Activated T-helper 17 cell treated with anti-CD3 and anti-CD28 coated beads, Interleukin-2, amount 50 U/mL, for 72 hours (primary cell): ENCODE measurements at regions not wholly inside any gene's neighbourhood (a gene's known extent, or its start where the extent isn't known, plus 50 kb on each side); places are given as distances from the start of the nearest gene placed in this dataset.

Experiments used
- ATAC-seq: fragments of 150-1000 bp; cut with Tn5 transposase; replicated peaks from 2 replicates; pipeline ENCODE4 v1.10.0; 2021; ENCODE audit warnings: mild to moderate bottlenecking, moderate library complexity
- H3K27ac Mint-ChIP-seq: one replicate; pipeline ENCODE4 v1.8.0; 2022; ENCODE audit warnings: mixed read lengths
- H3K27me3 Mint-ChIP-seq: one replicate; pipeline ENCODE4 v1.8.0; 2022; ENCODE audit warnings: mixed read lengths
- H3K36me3 Mint-ChIP-seq: one replicate; pipeline ENCODE4 v1.8.0; 2022; ENCODE audit warnings: low read depth, mild to moderate bottlenecking, mixed read lengths
- H3K4me1 Mint-ChIP-seq: one replicate; pipeline ENCODE4 v1.8.0; 2022; ENCODE audit warnings: mixed read lengths
- H3K4me3 Mint-ChIP-seq: one replicate; pipeline ENCODE4 v1.8.0; 2022; ENCODE audit warnings: mild to moderate bottlenecking, mixed read lengths
- H3K9me3 Mint-ChIP-seq: one replicate; pipeline ENCODE4 v1.8.0; 2022; ENCODE audit warnings: mixed read lengths

DNA sequence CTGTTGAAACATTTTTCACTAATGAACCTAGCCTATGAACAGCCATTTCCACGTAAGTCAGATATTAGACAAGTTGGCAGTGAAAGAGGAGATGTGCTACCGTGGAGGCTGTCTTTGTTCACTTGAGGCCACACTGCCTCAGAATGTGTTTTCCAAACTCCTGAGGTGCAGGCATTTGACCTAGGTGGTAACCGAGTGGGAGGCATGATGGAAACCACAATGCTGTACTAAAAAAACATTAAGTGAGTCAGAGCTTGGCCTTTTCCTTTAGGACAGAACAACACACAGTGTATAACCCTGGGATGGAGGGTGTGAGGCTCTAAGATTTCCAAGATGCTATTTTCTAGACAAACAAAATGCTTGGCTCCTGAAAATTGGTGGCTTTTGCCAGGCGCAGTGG lies 406.3 kb downstream of the SOX2 start:
- Mint-ChIP-seq H3K27ac (no peak overlapping the region), H3K4me3 (no peak overlapping the region), H3K4me1 (no peaks in the 10 kb centered on the region), H3K36me3 (no peaks in the 10 kb centered on the region), H3K27me3 (no peaks in the 10 kb centered on the region), H3K9me3 (peaks cover 8% of the 10 kb centered on the region)
- ATAC-seq, result no peak

DNA sequence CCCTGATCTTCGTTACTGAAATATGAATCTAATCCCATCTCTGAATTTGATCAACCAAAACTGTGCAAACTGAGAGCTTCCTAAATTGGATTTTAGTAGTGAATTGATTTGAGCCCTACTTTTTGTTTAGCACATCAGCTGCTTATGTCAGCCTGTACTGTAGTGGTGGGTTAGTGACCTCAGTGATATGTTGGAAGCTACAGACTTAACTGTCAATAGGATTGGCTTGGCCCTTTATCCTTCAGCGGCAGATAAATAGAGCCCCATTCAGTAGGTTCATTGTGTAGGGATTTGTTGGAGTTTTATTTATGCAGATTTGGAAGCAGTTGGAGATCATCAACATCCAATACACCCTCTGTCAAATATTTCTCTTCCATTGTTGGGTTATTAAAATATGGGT lies 409.7 kb downstream of the SOX2 start:
- ATAC-seq, result no peak
- H3K4me1 Mint-ChIP-seq, result no peaks in the 10 kb centered on the region
- no peak overlapping the region for H3K4me3 Mint-ChIP-seq
- H3K36me3 Mint-ChIP-seq, result no peaks in the 10 kb centered on the region
- H3K27ac Mint-ChIP-seq, result no peak overlapping the region
- H3K27me3 Mint-ChIP-seq, result no peaks in the 10 kb centered on the region
- H3K9me3 Mint-ChIP-seq, result no peaks in the 10 kb centered on the region

DNA sequence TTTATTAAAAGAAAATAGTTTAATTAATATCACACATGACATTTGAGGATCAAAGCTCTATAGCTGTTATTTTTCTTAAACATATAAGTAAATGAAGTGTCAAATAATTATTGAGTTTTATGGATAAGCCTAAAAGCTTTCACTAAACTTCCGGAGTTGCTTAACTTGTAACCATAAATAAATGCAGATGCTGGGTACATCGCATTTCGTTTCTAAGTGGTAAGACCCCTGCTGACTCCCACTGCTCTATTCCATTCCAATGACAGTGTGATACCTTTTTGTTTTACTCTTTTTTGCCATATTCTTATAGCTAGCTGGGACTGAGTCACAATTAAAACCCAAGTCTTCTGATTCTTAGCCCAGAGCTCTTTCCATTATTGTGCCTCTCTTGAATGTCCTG lies 411.1 kb downstream of the SOX2 start:
- H3K9me3 Mint-ChIP-seq, result no peaks in the 10 kb centered on the region
- no peaks in the 10 kb centered on the region for H3K4me1 Mint-ChIP-seq
- H3K36me3 Mint-ChIP-seq, result no peaks in the 10 kb centered on the region
- no peaks in the 10 kb centered on the region for H3K27me3 Mint-ChIP-seq
- no peak overlapping the region for H3K27ac Mint-ChIP-seq
- ATAC-seq, result no peak
- no peak overlapping the region for H3K4me3 Mint-ChIP-seq

DNA sequence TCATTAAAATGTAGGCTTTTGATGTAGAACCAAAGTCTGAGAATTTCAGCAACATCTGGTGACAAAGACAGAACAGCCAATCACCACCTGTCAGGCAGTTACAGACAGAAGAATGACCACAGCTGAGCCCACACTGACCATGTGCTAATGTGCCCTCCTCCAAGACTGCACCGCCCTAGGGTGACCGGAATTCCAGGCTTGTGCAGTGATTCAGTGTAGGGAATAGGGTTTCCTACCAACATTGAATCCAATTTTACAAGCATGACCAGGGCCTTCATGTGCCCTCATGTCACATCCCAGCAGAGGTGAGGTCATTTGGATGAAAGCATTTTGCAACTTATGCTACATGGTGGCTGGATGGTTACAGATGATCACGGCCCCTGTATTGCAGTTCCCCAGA lies 412.5 kb downstream of the SOX2 start:
- H3K27me3 Mint-ChIP-seq, result no peaks in the 10 kb centered on the region

DNA sequence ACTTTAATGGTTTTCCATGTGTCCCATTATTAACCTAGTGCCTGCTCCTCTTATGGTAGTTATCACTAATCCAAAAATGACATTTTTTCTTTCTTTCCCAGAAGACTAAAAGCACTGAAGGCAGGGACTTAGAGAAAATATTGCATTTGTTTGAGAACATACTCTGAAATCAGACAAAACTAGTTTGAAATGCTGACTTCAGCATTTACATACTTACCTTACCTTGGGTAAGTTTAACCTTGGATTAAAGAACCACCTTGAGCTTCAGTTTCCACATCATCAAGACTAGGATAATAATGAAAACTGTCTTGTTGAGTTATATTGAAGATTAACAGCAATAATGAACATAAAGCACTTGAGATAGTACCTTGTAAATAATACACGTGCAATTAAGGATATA lies 413.0 kb downstream of the SOX2 start:
- no peak overlapping the region for H3K27ac Mint-ChIP-seq
- no peaks in the 10 kb centered on the region for H3K4me1 Mint-ChIP-seq
- ATAC-seq, result no peak

More for the DNA sequence above, 412.5 kb downstream of the SOX2 start:
- no peak for ATAC-seq
- Mint-ChIP-seq H3K36me3 (no peaks in the 10 kb centered on the region), H3K9me3 (no peaks in the 10 kb centered on the region), H3K4me1 (no peaks in the 10 kb centered on the region), H3K4me3 (no peak overlapping the region), H3K27ac (no peak overlapping the region)

DNA sequence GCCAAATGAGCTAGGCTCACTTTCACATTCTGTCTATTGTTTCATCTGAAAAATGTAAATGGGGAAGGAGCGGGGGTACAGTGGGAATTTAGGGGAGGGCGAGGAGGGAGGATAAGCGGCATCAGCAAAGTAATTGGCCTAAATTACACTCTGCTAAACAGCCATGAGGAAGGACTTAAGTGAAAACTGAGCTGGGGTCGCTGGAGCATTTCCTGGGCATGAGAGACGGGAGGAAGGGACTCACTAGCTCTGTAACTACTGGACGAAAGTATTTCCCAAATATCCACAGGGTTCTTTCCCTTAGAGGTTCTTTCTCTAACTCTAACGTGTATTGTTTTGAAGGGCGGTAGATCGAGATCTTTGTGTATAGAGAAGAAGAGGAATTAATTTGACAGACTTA lies 418.0 kb downstream of the SOX2 start:
- ATAC-seq, result no peak
- no peaks in the 10 kb centered on the region for H3K27me3 Mint-ChIP-seq
- H3K36me3 Mint-ChIP-seq, result no peaks in the 10 kb centered on the region
- H3K9me3 Mint-ChIP-seq, result peaks cover 3% of the 10 kb centered on the region
- H3K27ac Mint-ChIP-seq, result no peak overlapping the region
- H3K4me1 Mint-ChIP-seq, result no peaks in the 10 kb centered on the region
- no peak overlapping the region for H3K4me3 Mint-ChIP-seq

More for the DNA sequence above, 413.0 kb downstream of the SOX2 start:
- Mint-ChIP-seq H3K36me3 (no peaks in the 10 kb centered on the region), H3K9me3 (peaks cover under 1% of the 10 kb centered on the region), H3K4me3 (no peak overlapping the region), H3K27me3 (no peaks in the 10 kb centered on the region)

DNA sequence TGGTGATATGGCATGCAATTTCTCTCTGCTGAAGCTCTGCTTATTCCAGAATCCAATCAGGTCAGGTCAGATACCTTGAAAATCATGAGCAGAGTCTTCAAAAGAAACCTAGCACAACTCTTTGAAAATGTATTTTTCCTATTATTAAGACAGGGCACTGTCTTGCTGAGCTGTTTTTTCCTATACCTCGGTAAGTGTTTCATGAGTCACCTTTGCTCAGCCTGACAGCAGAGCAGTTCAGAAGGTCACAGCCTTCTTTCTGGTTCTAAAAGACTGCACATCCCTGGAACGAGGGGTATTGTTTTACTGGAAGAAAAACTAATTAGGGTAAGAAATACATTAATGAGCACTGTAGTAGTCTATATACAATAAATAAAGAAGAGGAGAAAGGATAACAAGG lies 422.0 kb downstream of the SOX2 start:
- ATAC-seq, result no peak
- Mint-ChIP-seq H3K36me3 (no peaks in the 10 kb centered on the region), H3K27me3 (no peaks in the 10 kb centered on the region)

DNA sequence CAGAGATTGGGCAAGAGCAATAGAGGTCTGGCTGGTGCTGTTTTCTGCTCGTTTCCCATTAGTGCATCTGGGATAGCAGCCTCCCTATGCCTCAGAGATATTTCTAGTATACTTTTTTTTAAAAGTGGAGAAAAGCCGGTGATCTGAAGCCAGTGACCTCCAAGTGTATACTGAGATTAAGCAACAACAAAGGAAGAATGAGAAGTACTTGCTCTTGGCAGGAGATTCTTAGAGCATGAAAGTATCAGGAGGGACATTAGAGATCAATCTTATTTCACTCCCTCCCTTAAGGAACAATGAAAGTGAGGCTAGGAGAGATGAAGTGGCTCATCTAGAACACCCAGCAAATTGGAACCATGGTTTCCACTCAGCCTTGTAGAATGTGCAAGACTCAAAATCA lies 423.3 kb downstream of the SOX2 start:
- ATAC-seq, result no peak
- Mint-ChIP-seq H3K27me3 (no peaks in the 10 kb centered on the region), H3K9me3 (no peaks in the 10 kb centered on the region), H3K4me1 (no peaks in the 10 kb centered on the region), H3K4me3 (no peak overlapping the region), H3K36me3 (no peaks in the 10 kb centered on the region), H3K27ac (no peak overlapping the region)

More for the DNA sequence above, 422.0 kb downstream of the SOX2 start:
- Mint-ChIP-seq H3K9me3 (peaks cover 3% of the 10 kb centered on the region), H3K4me3 (no peak overlapping the region), H3K27ac (no peak overlapping the region), H3K4me1 (no peaks in the 10 kb centered on the region)

DNA sequence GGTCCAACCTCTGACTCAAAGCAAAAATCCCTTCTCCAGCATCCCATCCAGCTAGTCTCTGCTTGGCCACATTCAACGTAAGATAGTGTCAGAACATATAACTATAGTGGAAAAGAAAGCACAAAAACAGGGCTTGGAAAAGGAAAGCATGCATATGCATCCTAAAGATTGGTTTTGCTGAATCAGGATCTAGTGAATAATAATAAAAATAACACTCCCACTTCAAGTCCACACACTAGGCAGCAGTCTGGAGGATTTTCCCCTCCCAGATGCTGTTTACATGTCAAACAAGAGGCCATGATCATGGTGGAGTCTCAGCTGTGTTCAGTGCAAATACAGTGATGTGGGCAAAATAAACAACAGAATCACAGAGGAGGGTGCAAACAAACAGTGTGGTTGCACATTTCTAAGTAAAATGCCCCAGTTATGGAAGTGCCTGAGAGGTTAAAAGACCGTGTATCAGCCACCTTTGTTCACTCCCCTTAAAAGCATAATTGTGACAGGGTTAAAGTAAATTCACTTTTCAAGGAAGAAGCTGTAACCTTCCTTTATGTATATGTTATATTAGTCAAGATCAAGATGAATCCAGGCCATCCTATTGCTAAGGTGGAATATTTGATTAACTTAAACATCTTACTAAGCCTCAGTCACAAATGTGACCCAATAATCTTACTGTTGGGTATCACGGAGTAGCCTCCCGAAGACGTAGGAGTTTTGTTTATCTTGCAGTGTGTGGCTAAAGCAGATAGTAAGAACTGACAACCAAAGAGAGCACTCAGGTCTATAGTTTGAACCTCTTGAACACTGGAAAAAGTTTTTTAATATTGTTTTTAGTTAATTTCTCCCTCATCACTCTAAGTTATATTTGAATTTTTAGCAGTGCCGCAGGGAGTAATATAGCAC lies 424.5 kb downstream of the SOX2 start:
- no peaks in the 10 kb centered on the region for H3K4me1 Mint-ChIP-seq
- ATAC-seq, result no peak
- H3K36me3 Mint-ChIP-seq, result no peaks in the 10 kb centered on the region
- no peak overlapping the region for H3K4me3 Mint-ChIP-seq
- H3K27me3 Mint-ChIP-seq, result no peaks in the 10 kb centered on the region
- no peak overlapping the region for H3K27ac Mint-ChIP-seq
- H3K9me3 Mint-ChIP-seq, result no peaks in the 10 kb centered on the region

DNA sequence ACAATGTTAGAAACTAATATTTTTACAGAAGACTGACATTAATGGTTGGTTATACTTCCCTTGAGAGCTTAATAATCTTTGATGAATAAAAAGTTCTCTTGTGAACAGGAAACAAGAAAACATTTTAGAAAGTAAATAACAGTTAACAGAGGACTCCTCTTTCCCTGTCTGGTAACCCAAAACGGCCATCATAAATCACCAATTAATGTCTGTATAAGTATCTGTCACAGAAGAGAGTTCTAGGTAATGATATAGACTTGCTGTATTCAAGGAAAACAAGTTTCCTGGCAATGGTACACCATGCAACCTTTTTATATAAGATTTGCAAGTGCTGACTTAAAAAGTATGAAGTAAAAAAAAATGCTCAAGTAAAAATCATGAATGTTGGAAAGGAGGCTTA lies 426.7 kb downstream of the SOX2 start:
- Mint-ChIP-seq H3K4me1 (no peaks in the 10 kb centered on the region), H3K36me3 (no peaks in the 10 kb centered on the region), H3K27ac (no peak overlapping the region), H3K4me3 (no peak overlapping the region), H3K27me3 (no peaks in the 10 kb centered on the region), H3K9me3 (no peaks in the 10 kb centered on the region)
- ATAC-seq, result no peak

DNA sequence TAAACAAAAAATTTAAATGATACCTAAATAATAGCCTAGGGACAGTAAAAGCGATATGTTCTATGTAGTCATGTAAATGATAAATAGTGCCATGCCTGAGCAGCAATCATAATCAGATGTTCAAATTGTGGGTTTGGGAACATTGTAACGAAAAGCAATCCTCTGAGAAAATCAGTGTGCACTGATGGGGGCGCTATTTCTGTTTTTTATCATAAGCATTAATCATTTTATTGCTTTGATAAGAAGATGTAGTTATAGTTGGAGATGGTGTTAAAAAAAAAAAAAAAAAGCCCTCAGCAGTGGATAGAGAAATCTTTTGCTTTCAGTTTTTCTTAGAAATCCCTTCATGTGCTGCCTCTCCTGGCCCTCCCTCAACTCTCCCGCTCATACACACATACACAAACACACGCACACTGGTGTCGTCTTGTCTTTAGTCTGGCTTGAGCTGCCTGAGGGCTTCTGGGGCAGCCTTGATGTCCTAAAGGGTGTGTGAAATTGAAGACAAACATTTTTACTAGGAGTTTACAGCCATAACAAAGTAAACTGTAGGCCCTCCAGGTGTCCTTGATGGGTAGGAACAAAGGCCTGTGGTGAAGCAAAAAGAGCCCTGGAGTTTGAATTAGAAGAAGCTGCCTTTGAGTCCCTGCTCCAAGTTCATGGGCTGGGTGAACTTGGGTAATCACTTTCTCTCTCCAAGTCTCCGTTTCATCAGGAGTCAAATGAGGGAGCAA lies 428.1 kb downstream of the SOX2 start:
- no peaks in the 10 kb centered on the region for H3K9me3 Mint-ChIP-seq
- H3K4me1 Mint-ChIP-seq, result no peaks in the 10 kb centered on the region
- H3K27ac Mint-ChIP-seq, result no peak overlapping the region
- H3K36me3 Mint-ChIP-seq, result no peaks in the 10 kb centered on the region
- ATAC-seq, result no peak
- no peaks in the 10 kb centered on the region for H3K27me3 Mint-ChIP-seq
- no peak overlapping the region for H3K4me3 Mint-ChIP-seq

DNA sequence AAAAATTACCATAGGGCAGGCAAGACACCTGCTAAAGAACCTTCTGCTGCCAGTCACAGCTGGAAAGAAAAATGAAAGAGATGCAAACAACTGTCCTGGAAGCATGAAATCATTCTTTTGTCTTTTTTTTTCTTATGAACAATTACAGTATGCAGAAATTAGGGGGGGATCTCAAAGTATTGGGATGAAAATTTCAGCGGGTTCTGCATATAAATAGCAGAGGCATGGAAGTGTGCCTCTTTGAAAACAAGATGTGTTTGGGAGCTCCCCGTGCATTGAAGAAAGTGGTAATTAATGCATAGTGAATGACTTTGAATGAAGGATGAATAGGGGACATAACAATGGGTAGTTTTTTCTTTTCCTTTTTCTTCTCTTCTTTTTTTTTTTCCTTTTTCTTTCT lies 431.2 kb downstream of the SOX2 start:
- no peak for ATAC-seq
- no peaks in the 10 kb centered on the region for H3K27me3 Mint-ChIP-seq
- H3K9me3 Mint-ChIP-seq, result no peaks in the 10 kb centered on the region
- no peaks in the 10 kb centered on the region for H3K36me3 Mint-ChIP-seq
- H3K4me1 Mint-ChIP-seq, result no peaks in the 10 kb centered on the region
- H3K27ac Mint-ChIP-seq, result no peak overlapping the region
- no peak overlapping the region for H3K4me3 Mint-ChIP-seq

DNA sequence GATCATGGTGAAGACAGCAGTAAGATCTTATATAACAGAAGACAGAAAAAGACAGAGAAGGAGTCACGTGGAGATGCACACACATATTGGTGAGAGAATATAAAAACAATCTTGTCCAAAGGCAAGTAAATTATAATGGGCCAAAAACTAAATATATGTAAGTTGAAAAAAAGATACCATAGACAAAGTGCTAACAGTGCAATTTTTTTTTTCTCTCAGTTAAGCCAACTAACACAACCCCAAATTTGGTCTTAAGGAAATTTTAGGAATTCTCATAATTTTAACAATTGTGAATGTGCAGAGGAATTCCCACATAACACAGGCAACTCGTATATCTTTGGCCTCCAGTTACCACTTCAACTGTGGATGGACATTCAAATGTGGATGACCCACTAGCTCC lies 432.2 kb downstream of the SOX2 start:
- Mint-ChIP-seq H3K4me1 (no peaks in the 10 kb centered on the region), H3K27me3 (no peaks in the 10 kb centered on the region), H3K9me3 (peaks cover 3% of the 10 kb centered on the region), H3K4me3 (no peak overlapping the region), H3K36me3 (no peaks in the 10 kb centered on the region), H3K27ac (no peak overlapping the region)
- ATAC-seq, result no peak

DNA sequence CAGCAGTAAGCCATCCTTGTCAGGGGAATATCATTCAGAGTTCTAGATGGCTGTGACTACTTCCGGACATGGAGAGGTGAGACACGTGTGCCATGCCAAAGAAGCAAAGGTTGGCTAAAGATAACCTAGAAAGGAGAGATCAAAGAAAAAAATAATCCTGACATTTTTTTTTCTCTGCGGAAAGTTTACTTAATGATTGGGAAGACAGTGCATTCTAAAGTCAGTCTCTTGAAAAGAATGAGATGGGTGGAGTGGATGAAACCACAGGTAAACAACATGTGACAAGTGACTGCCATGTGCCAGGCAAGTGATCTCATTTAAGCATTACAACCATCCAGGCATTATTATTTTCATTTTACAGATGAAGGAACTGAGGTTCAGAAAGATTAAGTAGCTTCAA lies 436.6 kb downstream of the SOX2 start:
- no peaks in the 10 kb centered on the region for H3K27me3 Mint-ChIP-seq
- H3K4me3 Mint-ChIP-seq, result no peak overlapping the region
- ATAC-seq, result no peak
- H3K36me3 Mint-ChIP-seq, result no peaks in the 10 kb centered on the region
- peaks cover 3% of the 10 kb centered on the region for H3K9me3 Mint-ChIP-seq
- H3K4me1 Mint-ChIP-seq, result no peaks in the 10 kb centered on the region
- no peak overlapping the region for H3K27ac Mint-ChIP-seq

DNA sequence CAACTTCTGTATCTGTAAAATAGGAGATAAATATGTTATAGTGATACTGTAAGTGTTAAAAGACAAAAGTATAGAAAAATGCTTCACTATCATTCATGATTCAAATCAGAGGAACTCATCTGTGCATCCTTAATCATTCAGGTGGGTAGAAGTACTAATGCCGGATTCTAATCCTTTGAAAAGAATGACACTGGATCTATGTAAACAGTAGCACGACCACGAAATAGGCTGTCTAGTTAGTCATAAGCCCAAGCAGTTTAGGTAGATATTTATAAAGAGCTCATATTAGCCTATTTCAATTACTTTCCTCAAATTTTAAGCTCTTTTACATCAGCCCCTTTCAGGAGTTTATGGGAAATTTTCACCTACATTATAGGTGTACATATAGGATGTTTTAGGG lies 437.9 kb downstream of the SOX2 start:
- H3K4me3 Mint-ChIP-seq, result no peak overlapping the region
- peaks cover 8% of the 10 kb centered on the region for H3K9me3 Mint-ChIP-seq
- H3K27ac Mint-ChIP-seq, result no peak overlapping the region
- no peaks in the 10 kb centered on the region for H3K27me3 Mint-ChIP-seq
- ATAC-seq, result no peak
- no peaks in the 10 kb centered on the region for H3K4me1 Mint-ChIP-seq
- H3K36me3 Mint-ChIP-seq, result no peaks in the 10 kb centered on the region
